HG02852 (cell line): ENCODE measurements at regions not wholly inside any gene's neighbourhood (a gene's known extent, or its start where the extent isn't known, plus 50 kb on each side); places are given as distances from the start of the nearest gene placed in this dataset.

Source experiments
- ATAC-seq: cut with Tn5 transposase; IDR thresholded peaks from one replicate; pipeline ENCODE4 v1.9.1; 2021; ENCODE audit warnings: mild to moderate bottlenecking, moderate library complexity; ENCODE audit not compliant: unreplicated experiment

- no peak for ATAC-seq
Measured at GRCh38 chr4:26132858-26133257, 188.0 kb upstream of the RBPJ start.

GRCh38 chr4:26133840-26134239, 187.0 kb upstream of the RBPJ start:
- ATAC-seq: no peak

- no peak for ATAC-seq
Measured at GRCh38 chr4:26135331-26135730, 185.5 kb upstream of the RBPJ start.

GRCh38 chr4:26136615-26137014, 184.2 kb upstream of the RBPJ start:
- no peak for ATAC-seq

GRCh38 chr4:26137288-26137687, 183.5 kb upstream of the RBPJ start:
- ATAC-seq: no peak

- ATAC-seq: peak; percentile 58
Measured at GRCh38 chr4:26139310-26139924, 181.4 kb upstream of the RBPJ start.

- ATAC-seq: no peak
Measured at GRCh38 chr4:26140150-26140898, 180.5 kb upstream of the RBPJ start.

- ATAC-seq: no peak
Measured at GRCh38 chr4:26141051-26141721, 179.6 kb upstream of the RBPJ start.

- peak; percentile 50 for ATAC-seq
Measured at GRCh38 chr4:26141911-26142638, 178.7 kb upstream of the RBPJ start.

- ATAC-seq: no peak
Measured at GRCh38 chr4:26144526-26145155, 176.2 kb upstream of the RBPJ start.

- no peak for ATAC-seq
Measured at GRCh38 chr4:26145212-26145611, 175.6 kb upstream of the RBPJ start.

- no peak for ATAC-seq
Measured at GRCh38 chr4:26148927-26149326, 171.9 kb upstream of the RBPJ start.

- ATAC-seq: no peak
Measured at GRCh38 chr4:26150948-26151347, 169.9 kb upstream of the RBPJ start.

- no peak for ATAC-seq
Measured at GRCh38 chr4:26151615-26152014, 169.2 kb upstream of the RBPJ start.

- no peak for ATAC-seq
Measured at GRCh38 chr4:26152056-26152455, 168.8 kb upstream of the RBPJ start.

GRCh38 chr4:26157541-26157940, 163.3 kb upstream of the RBPJ start:
- no peak for ATAC-seq

GRCh38 chr4:26160591-26160990, 160.2 kb upstream of the RBPJ start:
- ATAC-seq: no peak

GRCh38 chr4:26161030-26161824, 159.6 kb upstream of the RBPJ start:
- ATAC-seq: no peak

GRCh38 chr4:26162101-26162500, 158.7 kb upstream of the RBPJ start:
- ATAC-seq: no peak
